Neural progenitor cell (in vitro differentiated cells): ENCODE measurements at regions not wholly inside any gene's neighbourhood (a gene's known extent, or its start where the extent isn't known, plus 50 kb on each side); places are given as distances from the start of the nearest gene placed in this dataset.

Experiments used
- EZH2 ChIP-seq: fragments of 200-600 bp; sonication (generic); IDR thresholded peaks from 2 replicates; pipeline ENCODE4 v1.6.1; 2017; ENCODE audit warnings: antibody characterized with exemption, mild to moderate bottlenecking, moderate library complexity
- EZH2phosphoT487 ChIP-seq: fragments of 200-600 bp; sonication (generic); IDR thresholded peaks from 2 replicates; pipeline ENCODE4 v1.6.1; 2017; ENCODE audit warnings: antibody characterized with exemption
- TF ChIP-seq, protein P1 (sequence below): fragments of 200-600 bp; sonication (generic); IDR thresholded peaks from 2 replicates; pipeline ENCODE4 v1.5.1; 2017; ENCODE audit warnings: antibody characterized with exemption, mild to moderate bottlenecking

DNA sequence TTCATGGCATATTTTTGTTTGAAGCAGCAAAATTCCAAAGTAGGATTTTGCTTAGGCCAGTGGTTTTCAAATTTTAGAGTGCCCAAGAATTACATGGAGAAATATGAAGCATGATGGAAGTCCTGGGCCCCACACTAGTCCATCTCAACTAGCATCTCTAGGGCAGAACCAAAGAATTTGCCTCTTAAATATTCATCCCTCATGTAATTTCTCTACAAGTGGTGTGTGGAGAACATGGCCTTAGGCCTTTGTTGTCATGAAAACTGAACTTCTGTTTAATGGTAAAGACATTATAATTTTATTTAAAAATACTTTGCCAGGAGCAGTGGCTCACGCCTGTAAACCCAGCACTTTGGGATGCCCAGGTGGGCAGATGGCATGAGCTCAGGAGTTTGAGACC, 75.9 kb upstream of the CCNG1 start:
- TF ChIP-seq, protein P1, sequence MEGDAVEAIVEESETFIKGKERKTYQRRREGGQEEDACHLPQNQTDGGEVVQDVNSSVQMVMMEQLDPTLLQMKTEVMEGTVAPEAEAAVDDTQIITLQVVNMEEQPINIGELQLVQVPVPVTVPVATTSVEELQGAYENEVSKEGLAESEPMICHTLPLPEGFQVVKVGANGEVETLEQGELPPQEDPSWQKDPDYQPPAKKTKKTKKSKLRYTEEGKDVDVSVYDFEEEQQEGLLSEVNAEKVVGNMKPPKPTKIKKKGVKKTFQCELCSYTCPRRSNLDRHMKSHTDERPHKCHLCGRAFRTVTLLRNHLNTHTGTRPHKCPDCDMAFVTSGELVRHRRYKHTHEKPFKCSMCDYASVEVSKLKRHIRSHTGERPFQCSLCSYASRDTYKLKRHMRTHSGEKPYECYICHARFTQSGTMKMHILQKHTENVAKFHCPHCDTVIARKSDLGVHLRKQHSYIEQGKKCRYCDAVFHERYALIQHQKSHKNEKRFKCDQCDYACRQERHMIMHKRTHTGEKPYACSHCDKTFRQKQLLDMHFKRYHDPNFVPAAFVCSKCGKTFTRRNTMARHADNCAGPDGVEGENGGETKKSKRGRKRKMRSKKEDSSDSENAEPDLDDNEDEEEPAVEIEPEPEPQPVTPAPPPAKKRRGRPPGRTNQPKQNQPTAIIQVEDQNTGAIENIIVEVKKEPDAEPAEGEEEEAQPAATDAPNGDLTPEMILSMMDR: no peak
- TF ChIP-seq EZH2phosphoT487 (no peak), EZH2 (no peak)
